DOHH2 (cell line): ENCODE measurements at regions not wholly inside any gene's neighbourhood (a gene's known extent, or its start where the extent isn't known, plus 50 kb on each side); places are given as distances from the start of the nearest gene placed in this dataset.

Experiments
- CTCF ChIP-seq: fragments of 200-600 bp; sonication (generic); IDR thresholded peaks from one replicate; pipeline ENCODE4 v1.5.1; 2014; ENCODE audit warnings: antibody characterized with exemption, mild to moderate bottlenecking, low read depth, low read length; ENCODE audit not compliant: poor library complexity, severe bottlenecking
- EZH2phosphoT487 ChIP-seq: fragments of 200-600 bp; sonication (generic); IDR thresholded peaks from 2 replicates; pipeline ENCODE4 v1.6.1; 2017; ENCODE audit warnings: borderline replicate concordance, mild to moderate bottlenecking, antibody characterized with exemption, low read length, moderate library complexity, mixed read lengths

DNA sequence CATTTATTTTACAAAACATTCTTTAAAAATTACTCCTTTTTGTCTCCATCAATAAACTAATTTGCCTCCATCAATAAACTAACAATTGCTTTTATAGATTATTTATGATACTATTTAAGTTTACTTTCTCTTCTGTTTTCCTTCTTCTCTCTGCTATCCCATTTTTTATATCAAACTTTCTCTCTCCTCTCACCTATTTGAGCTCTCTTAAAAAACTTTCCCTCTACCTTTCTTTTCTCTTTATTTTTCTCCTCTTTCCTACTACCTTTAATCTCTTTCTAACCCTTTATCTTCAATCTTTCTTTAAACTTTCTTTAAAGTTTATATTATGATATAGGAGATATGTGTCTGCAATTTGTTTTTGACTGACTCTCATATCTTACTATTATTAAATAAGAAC is 566.4 kb downstream of the DACH1 start:
- TF ChIP-seq CTCF (no peak), EZH2phosphoT487 (no peak)
